22Rv1 (cell line): ENCODE measurements at regions not wholly inside any gene's neighbourhood (a gene's known extent, or its start where the extent isn't known, plus 50 kb on each side); places are given as distances from the start of the nearest gene placed in this dataset.

Experiments used
- CTCF ChIP-seq: fragments of 450-650 bp; IDR thresholded peaks from 2 replicates; pipeline ENCODE4 v1.5.1; 2017; ENCODE audit warnings: mild to moderate bottlenecking
- ZFX ChIP-seq: fragments of 450-650 bp; IDR thresholded peaks from 2 replicates; pipeline ENCODE4 v1.6.1; 2017; ENCODE audit warnings: antibody characterized with exemption, borderline replicate concordance

- no peak for TF ChIP-seq CTCF
- no peak for TF ChIP-seq ZFX
Measured at GRCh38 chr10:130461631-130462030, 325.4 kb downstream of the GLRX3 start.
